Central memory CD8-positive, alpha-beta T cell (primary cell): ENCODE measurements at regions not wholly inside any gene's neighbourhood (a gene's known extent, or its start where the extent isn't known, plus 50 kb on each side); places are given as distances from the start of the nearest gene placed in this dataset.

Experiments
- ATAC-seq: fragments of 150-1000 bp; cut with Tn5 transposase; replicated peaks from 2 replicates; pipeline ENCODE4 v1.10.0; 2022; ENCODE audit warnings: mild to moderate bottlenecking, moderate FRiP score, moderate number of reproducible peaks; ENCODE audit not compliant: poor library complexity, severe bottlenecking; ENCODE audit errors: extremely low read depth
- DNase-seq, 2 donors: peaks; one replicate each; pipeline ENCODE4 v3.0.0; 2021; ENCODE audit warnings: low spot score in 2 of 2
- H3K27ac Mint-ChIP-seq: one replicate; pipeline ENCODE4 v1.8.0; 2022; ENCODE audit warnings: low read depth, mild to moderate bottlenecking, moderate library complexity, mixed read lengths
- H3K27me3 Mint-ChIP-seq: one replicate; pipeline ENCODE4 v1.8.0; 2022; ENCODE audit warnings: mixed read lengths
- H3K36me3 Mint-ChIP-seq: one replicate; pipeline ENCODE4 v1.8.0; 2022; ENCODE audit warnings: mild to moderate bottlenecking, moderate library complexity, mixed read lengths; ENCODE audit not compliant: insufficient read depth
- H3K4me1 Mint-ChIP-seq: one replicate; pipeline ENCODE4 v1.8.0; 2022; ENCODE audit warnings: mixed read lengths
- H3K4me3 Mint-ChIP-seq: one replicate; pipeline ENCODE4 v1.8.0; 2022; ENCODE audit warnings: mild to moderate bottlenecking, moderate library complexity, mixed read lengths
- H3K9me3 Mint-ChIP-seq: one replicate; pipeline ENCODE4 v1.8.0; 2022; ENCODE audit warnings: mixed read lengths

DNA sequence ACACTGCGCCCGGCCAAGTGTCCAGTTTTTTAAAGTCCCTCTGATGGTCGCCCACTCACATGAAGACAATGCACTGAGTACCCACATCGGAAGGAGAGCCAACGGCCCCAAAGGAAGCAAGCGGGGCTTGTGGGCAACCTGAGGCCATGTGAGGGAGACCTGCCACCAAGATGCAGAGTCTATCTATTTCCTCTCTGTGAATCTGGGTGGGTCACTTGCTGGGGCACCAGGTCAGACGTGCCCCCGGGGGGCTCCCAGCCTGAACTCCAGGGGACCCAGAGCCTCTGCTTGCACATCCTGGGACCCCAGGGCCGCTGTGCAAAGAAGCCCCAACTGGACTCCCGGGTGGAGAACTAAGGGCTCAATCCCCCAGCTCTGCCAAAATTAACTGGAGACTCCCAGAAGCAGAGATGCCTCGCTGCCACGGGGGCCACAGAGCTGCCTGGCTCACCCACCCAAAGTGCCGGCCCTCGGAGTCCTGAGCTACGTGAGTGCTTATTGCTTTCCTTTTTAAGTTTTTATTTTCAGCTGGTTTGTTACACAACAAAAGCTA is 106.4 kb downstream of the BRD1 start:
- Mint-ChIP-seq H3K27me3 (peaks cover 4% of the 10 kb centered on the region), H3K4me1 (peaks cover 10% of the 10 kb centered on the region)
- ATAC-seq = no peak

GRCh38 chr22:49720279-49720959 is 107.3 kb downstream of the BRD1 start:
- ATAC-seq (no peak), DNase-seq (no peak)
- no peaks in the 10 kb centered on the region for H3K9me3 Mint-ChIP-seq
- peaks cover 10% of the 10 kb centered on the region for H3K27me3 Mint-ChIP-seq
- peaks cover 10% of the 10 kb centered on the region for H3K4me1 Mint-ChIP-seq
- H3K27ac Mint-ChIP-seq = no peak overlapping the region
- no peak overlapping the region for H3K4me3 Mint-ChIP-seq
- peaks cover 6% of the 10 kb centered on the region for H3K36me3 Mint-ChIP-seq

More for the DNA sequence above, 106.4 kb downstream of the BRD1 start:
- Mint-ChIP-seq H3K36me3 (peaks cover 8% of the 10 kb centered on the region), H3K9me3 (no peaks in the 10 kb centered on the region), H3K27ac (peak overlapping the region; percentile 3), H3K4me3 (no peak overlapping the region)
- DNase-seq = no peak

- ATAC-seq (no peak), DNase-seq (no peak)
- Mint-ChIP-seq H3K9me3 (no peaks in the 10 kb centered on the region), H3K27ac (peak overlapping the region; percentile 43), H3K4me1 (peaks cover 7% of the 10 kb centered on the region), H3K27me3 (peaks cover 11% of the 10 kb centered on the region), H3K36me3 (peaks cover 5% of the 10 kb centered on the region), H3K4me3 (no peak overlapping the region)
Observed at GRCh38 chr22:49719046-49719445, 108.6 kb downstream of the BRD1 start.

GRCh38 chr22:49718396-49718795 is 109.3 kb downstream of the BRD1 start:
- H3K4me3 Mint-ChIP-seq = no peak overlapping the region
- H3K4me1 Mint-ChIP-seq = peaks cover under 1% of the 10 kb centered on the region
- ATAC-seq (no peak), DNase-seq (no peak)
- H3K27ac Mint-ChIP-seq = no peak overlapping the region
- peaks cover 2% of the 10 kb centered on the region for H3K36me3 Mint-ChIP-seq
- H3K27me3 Mint-ChIP-seq = peaks cover 18% of the 10 kb centered on the region
- no peaks in the 10 kb centered on the region for H3K9me3 Mint-ChIP-seq

DNA sequence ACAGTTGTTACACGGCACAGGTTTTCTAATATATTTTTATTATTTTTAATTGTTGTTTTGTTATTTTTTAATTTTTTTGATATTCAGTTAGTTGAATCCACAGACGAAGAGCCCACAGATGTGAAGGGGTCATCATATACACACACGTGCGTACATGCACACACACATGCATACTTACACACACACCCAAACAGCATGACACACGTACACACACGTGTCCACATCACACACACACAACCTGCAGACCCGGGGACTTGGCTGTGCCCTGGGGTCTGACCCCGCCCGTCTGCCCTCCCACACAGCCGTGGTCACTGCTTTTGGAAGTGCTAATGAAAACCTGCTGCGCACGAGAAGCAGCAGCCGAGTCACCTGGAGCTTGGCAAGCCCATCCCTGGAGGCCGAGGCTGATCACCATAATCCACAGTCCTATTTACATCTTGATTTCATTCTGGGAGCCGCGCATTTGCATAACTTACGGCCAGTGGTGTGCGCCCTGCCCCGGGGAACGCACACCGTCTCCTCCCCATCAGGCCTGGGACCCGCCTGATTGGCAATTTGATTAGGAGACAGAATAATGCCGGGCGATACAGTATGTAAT is 110.3 kb downstream of the BRD1 start:
- H3K9me3 Mint-ChIP-seq = no peaks in the 10 kb centered on the region
- ATAC-seq (no peak), DNase-seq (no peak)
- H3K27me3 Mint-ChIP-seq = peaks cover 27% of the 10 kb centered on the region
- H3K4me1 Mint-ChIP-seq = no peaks in the 10 kb centered on the region
- H3K4me3 Mint-ChIP-seq = no peak overlapping the region
- no peak overlapping the region for H3K27ac Mint-ChIP-seq
- no peaks in the 10 kb centered on the region for H3K36me3 Mint-ChIP-seq

GRCh38 chr22:49716441-49716840 is 111.2 kb downstream of the BRD1 start:
- no peak overlapping the region for H3K4me3 Mint-ChIP-seq
- no peak overlapping the region for H3K27ac Mint-ChIP-seq
- ATAC-seq (no peak), DNase-seq (no peak)
- no peaks in the 10 kb centered on the region for H3K36me3 Mint-ChIP-seq
- H3K4me1 Mint-ChIP-seq = no peaks in the 10 kb centered on the region
- peaks cover 37% of the 10 kb centered on the region for H3K27me3 Mint-ChIP-seq
- H3K9me3 Mint-ChIP-seq = no peaks in the 10 kb centered on the region

DNA sequence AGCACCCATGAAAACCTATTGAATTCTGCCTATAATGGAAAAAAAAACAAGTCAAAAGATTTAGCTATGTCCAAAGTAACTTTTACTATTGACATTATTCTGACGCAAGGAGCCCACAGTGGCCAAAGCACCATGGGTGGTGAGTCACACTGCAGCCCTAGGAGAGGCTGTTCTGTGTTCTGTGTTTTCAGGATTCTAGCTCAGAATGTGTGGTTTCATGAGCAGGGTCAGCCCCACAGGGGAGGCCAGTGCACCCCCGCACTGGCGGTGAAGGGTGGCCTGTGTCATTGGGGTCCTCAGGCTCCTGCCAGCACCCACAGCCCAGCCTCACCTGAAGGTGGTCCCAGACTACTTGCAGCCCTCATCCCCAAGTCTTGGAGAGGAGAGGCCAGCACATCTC is 112.2 kb downstream of the BRD1 start:
- Mint-ChIP-seq H3K36me3 (no peaks in the 10 kb centered on the region), H3K27ac (no peak overlapping the region), H3K4me1 (no peaks in the 10 kb centered on the region), H3K4me3 (no peak overlapping the region), H3K9me3 (no peaks in the 10 kb centered on the region), H3K27me3 (peaks cover 47% of the 10 kb centered on the region)
- ATAC-seq (no peak), DNase-seq (no peak)

GRCh38 chr22:49713003-49713402 is 114.7 kb downstream of the BRD1 start:
- H3K27me3 Mint-ChIP-seq = peaks cover 72% of the 10 kb centered on the region
- DNase-seq (no peak), ATAC-seq (no peak)
- H3K9me3 Mint-ChIP-seq = no peaks in the 10 kb centered on the region
- no peak overlapping the region for H3K27ac Mint-ChIP-seq
- H3K4me1 Mint-ChIP-seq = no peaks in the 10 kb centered on the region
- no peak overlapping the region for H3K4me3 Mint-ChIP-seq
- no peaks in the 10 kb centered on the region for H3K36me3 Mint-ChIP-seq

DNA sequence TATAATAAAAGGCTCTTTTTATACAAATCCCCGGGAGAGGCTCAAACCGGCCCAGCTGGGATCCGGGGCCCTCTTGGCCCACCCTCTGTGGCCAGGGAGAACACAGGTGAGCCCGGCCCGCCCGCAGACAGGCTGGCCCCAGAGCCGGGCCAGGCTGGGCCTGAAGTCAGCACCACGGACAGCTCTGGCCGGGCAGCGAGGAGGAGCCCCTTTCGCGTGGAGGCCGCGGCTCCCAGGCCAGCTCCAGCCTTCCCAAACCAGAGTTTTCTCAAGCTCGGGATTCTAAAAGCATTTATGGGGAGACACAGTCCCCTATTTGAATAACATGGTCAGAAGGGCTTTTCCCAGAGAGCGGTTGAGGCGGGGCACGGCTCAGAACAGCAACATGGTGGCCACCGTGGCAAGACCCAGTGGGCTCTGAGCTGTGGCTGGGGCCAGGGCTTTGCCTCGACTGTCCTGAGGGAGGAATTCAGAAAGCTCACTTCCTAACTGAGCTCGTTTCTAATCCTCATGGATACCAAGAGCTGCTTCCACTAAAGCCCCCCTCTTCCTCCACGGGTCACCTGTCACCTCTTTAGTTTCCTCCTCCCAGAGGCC is 115.4 kb downstream of the BRD1 start:
- ATAC-seq (no peak), DNase-seq (no peak)
- no peak overlapping the region for H3K27ac Mint-ChIP-seq
- no peaks in the 10 kb centered on the region for H3K9me3 Mint-ChIP-seq
- H3K27me3 Mint-ChIP-seq = peaks cover 79% of the 10 kb centered on the region
- H3K4me1 Mint-ChIP-seq = no peaks in the 10 kb centered on the region
- no peaks in the 10 kb centered on the region for H3K36me3 Mint-ChIP-seq
- no peak overlapping the region for H3K4me3 Mint-ChIP-seq

GRCh38 chr22:49710746-49711145 is 116.9 kb downstream of the BRD1 start:
- Mint-ChIP-seq H3K4me1 (peaks cover 2% of the 10 kb centered on the region), H3K9me3 (no peaks in the 10 kb centered on the region), H3K27ac (no peak overlapping the region), H3K4me3 (no peak overlapping the region), H3K36me3 (no peaks in the 10 kb centered on the region), H3K27me3 (peaks cover 80% of the 10 kb centered on the region)
- no peak for ATAC-seq
- no peak for DNase-seq

GRCh38 chr22:49709464-49709863 is 118.2 kb downstream of the BRD1 start:
- Mint-ChIP-seq H3K4me3 (no peak overlapping the region), H3K4me1 (peaks cover 5% of the 10 kb centered on the region), H3K9me3 (no peaks in the 10 kb centered on the region), H3K27me3 (peaks cover 88% of the 10 kb centered on the region), H3K27ac (no peak overlapping the region), H3K36me3 (no peaks in the 10 kb centered on the region)
- ATAC-seq (no peak), DNase-seq (no peak)

GRCh38 chr22:49705972-49706352 is 121.7 kb downstream of the BRD1 start:
- H3K27me3 Mint-ChIP-seq = peaks cover 77% of the 10 kb centered on the region

More at GRCh38 chr22:49705972-49706352, 121.7 kb downstream of the BRD1 start:
- ATAC-seq (no peak), DNase-seq (no peak)
- H3K4me1 Mint-ChIP-seq = peaks cover 5% of the 10 kb centered on the region
- H3K36me3 Mint-ChIP-seq = no peaks in the 10 kb centered on the region
- no peaks in the 10 kb centered on the region for H3K9me3 Mint-ChIP-seq
- no peak overlapping the region for H3K27ac Mint-ChIP-seq
- H3K4me3 Mint-ChIP-seq = no peak overlapping the region
